GM12872 (cell line): ENCODE measurements at regions not wholly inside any gene's neighbourhood (a gene's known extent, or its start where the extent isn't known, plus 50 kb on each side); places are given as distances from the start of the nearest gene placed in this dataset.

Experiments
- CTCF ChIP-seq: IDR thresholded peaks from 3 replicates; pipeline ENCODE4 v1.5.1; 2011; ENCODE audit warnings: low read depth, mild to moderate bottlenecking, low read length, moderate library complexity; ENCODE audit not compliant: insufficient read depth

GRCh38 chr2:780002-780401, 102.8 kb upstream of the TMEM18 start:
- no peak for TF ChIP-seq CTCF

GRCh38 chr2:778731-779350, 101.6 kb upstream of the TMEM18 start:
- no peak for TF ChIP-seq CTCF

- no peak for TF ChIP-seq CTCF
These were observed 100.3 kb upstream of the TMEM18 start for GRCh38 chr2:777546-777945.

GRCh38 chr2:777051-777450, 99.8 kb upstream of the TMEM18 start:
- TF ChIP-seq CTCF = no peak

- TF ChIP-seq CTCF = no peak
These were observed 99.3 kb upstream of the TMEM18 start for GRCh38 chr2:776487-776886.

- no peak for TF ChIP-seq CTCF
These were observed 98.8 kb upstream of the TMEM18 start for GRCh38 chr2:776038-776437.

GRCh38 chr2:774436-774835, 97.2 kb upstream of the TMEM18 start:
- no peak for TF ChIP-seq CTCF
